OCI-LY7 (cell line): ENCODE measurements at regions not wholly inside any gene's neighbourhood (a gene's known extent, or its start where the extent isn't known, plus 50 kb on each side); places are given as distances from the start of the nearest gene placed in this dataset.

ENCODE experiments used
- BruUV-seq: library from RNA; stranded (reverse); fragments of 400-500 nt; replicated peaks from 2 replicates; lab custom pipeline; 2021; lab: Mats Ljungman, UMichigan
- CTCF ChIA-PET: fragments of 300-600 bp; sonication (Branson Sonifier 250); formaldehyde crosslinking; loops from one replicate; lab custom pipeline; 2022; ENCODE audit warnings: antibody characterized with exemption; ENCODE audit not compliant: unreplicated experiment; lab: Charles Lee
- POLR2A ChIA-PET: fragments of 300-600 bp; sonication (Branson Sonifier 250); formaldehyde crosslinking; loops from one replicate; lab custom pipeline; 2022; ENCODE audit warnings: antibody characterized with exemption; lab: Charles Lee
- DNase-seq: peaks from one replicate; pipeline ENCODE4 v3.0.0-alpha.2; 2015; ENCODE audit warnings: low spot score
- H2AFZ ChIP-seq: fragments of 200-600 bp; sonication (generic), shearing (Covaris generic); 2 replicates; pipeline ENCODE4 v1.6.1; 2014; ENCODE audit warnings: mild to moderate bottlenecking, antibody characterized with exemption, low read length, moderate library complexity
- H3K27ac ChIP-seq: fragments of 200-600 bp; sonication (generic); 2 replicates; pipeline ENCODE4 v1.5.1; 2014; ENCODE audit warnings: mixed run types, low read depth, mild to moderate bottlenecking, moderate library complexity, low read length, inconsistent platforms; ENCODE audit not compliant: poor library complexity, severe bottlenecking
- H3K36me3 ChIP-seq: fragments of 200-600 bp; sonication (generic); 2 replicates; pipeline ENCODE4 v1.6.1; 2014; ENCODE audit warnings: mild to moderate bottlenecking, antibody characterized with exemption, low read length, moderate library complexity, mixed read lengths; ENCODE audit not compliant: insufficient read depth
- H3K4me1 ChIP-seq: fragments of 200-600 bp; sonication (generic); 2 replicates; pipeline ENCODE4 v1.5.1; 2014; ENCODE audit warnings: mild to moderate bottlenecking, low read length; ENCODE audit not compliant: insufficient read depth, poor library complexity, severe bottlenecking
- H3K4me2 ChIP-seq: fragments of 200-600 bp; sonication (generic); 2 replicates; pipeline ENCODE4 v1.6.1; 2014; ENCODE audit warnings: mild to moderate bottlenecking, low read length
- H3K4me3 ChIP-seq: fragments of 200-600 bp; sonication (generic); 2 replicates; pipeline ENCODE4 v1.5.1; 2014; ENCODE audit warnings: mild to moderate bottlenecking, low read depth, low read length; ENCODE audit not compliant: poor library complexity, severe bottlenecking
- H3K79me2 ChIP-seq: fragments of 200-600 bp; sonication (generic); 2 replicates; pipeline ENCODE4 v1.6.1; 2016; ENCODE audit warnings: low read depth, mild to moderate bottlenecking, low read length, moderate library complexity, mixed read lengths; ENCODE audit not compliant: insufficient read depth
- H3K9me2 ChIP-seq: fragments of 200-600 bp; sonication (generic); 2 replicates; pipeline ENCODE4 v1.6.1; 2016; ENCODE audit warnings: mild to moderate bottlenecking, low read length, mixed read lengths; ENCODE audit not compliant: insufficient read depth
- H3K9me3 ChIP-seq: fragments of 200-600 bp; sonication (generic); 2 replicates; pipeline ENCODE4 v1.6.1; 2014; ENCODE audit warnings: mild to moderate bottlenecking, mixed run types, low read length, mixed read lengths
- H4K20me1 ChIP-seq: fragments of 200-600 bp; sonication (generic); 2 replicates; pipeline ENCODE4 v1.6.1; 2014; ENCODE audit warnings: mild to moderate bottlenecking, antibody characterized with exemption, low read length, moderate library complexity, mixed read lengths; ENCODE audit not compliant: insufficient read depth
- CTCF ChIP-seq: fragments of 200-600 bp; sonication (generic); conservative IDR thresholded peaks from 2 replicates; pipeline ENCODE4 v1.5.1; 2014; ENCODE audit warnings: mild to moderate bottlenecking, antibody characterized with exemption, low read length, moderate library complexity, mixed read lengths
- EZH2phosphoT487 ChIP-seq: fragments of 200-600 bp; sonication (generic); IDR thresholded peaks from 2 replicates; pipeline ENCODE4 v1.6.1; 2018; ENCODE audit warnings: low read depth, borderline replicate concordance, mild to moderate bottlenecking, mixed run types, antibody characterized with exemption, low read length, moderate library complexity, mixed read lengths
- intact Hi-C: fragments of 100-400 bp; cut with micrococcal nuclease; formaldehyde crosslinking; loops from one replicate; pipeline ENCODE4 v1.10.0; 2022; ENCODE audit not compliant: unreplicated experiment

GRCh38 chr14:27384124-27384523, 786.3 kb upstream of the NOVA1 start:
- ChIA-PET CTCF (no interaction called here), POLR2A (interaction anchor here (0.6 kb wide), 1 partner anchor 14 kb away, joined by 3 read pairs; no protein-coding TSS in a partner anchor)
- H3K4me1 ChIP-seq: no peaks in the 10 kb centered on the region
- H3K9me2 ChIP-seq: no peaks in the 10 kb centered on the region
- TF ChIP-seq EZH2phosphoT487 (no peak), CTCF (no peak)
- no TSS peak for BruUV-seq
- H3K27ac ChIP-seq: no peak overlapping the region
- peaks cover 15% of the 10 kb centered on the region; the same call in 1 of the 2 replicates for H3K9me3 ChIP-seq
- no peaks in the 10 kb centered on the region for H3K79me2 ChIP-seq
- no peak overlapping the region for H3K4me3 ChIP-seq
- DNase-seq: no peak
- H2AFZ ChIP-seq: no peak overlapping the region
- no peaks in the 10 kb centered on the region for H4K20me1 ChIP-seq
- no peaks in the 10 kb centered on the region for H3K36me3 ChIP-seq
- intact Hi-C loops: no loop called here
- H3K4me2 ChIP-seq: no peak overlapping the region

- Histone ChIP-seq H3K79me2 (no peaks in the 10 kb centered on the region), H2AFZ (no peak overlapping the region), H3K9me3 (peaks cover 14% of the 10 kb centered on the region; the same call in 1 of the 2 replicates), H3K4me2 (no peak overlapping the region), H4K20me1 (no peaks in the 10 kb centered on the region), H3K36me3 (no peaks in the 10 kb centered on the region), H3K4me1 (no peaks in the 10 kb centered on the region), H3K9me2 (no peaks in the 10 kb centered on the region), H3K27ac (no peak overlapping the region), H3K4me3 (no peak overlapping the region)
- intact Hi-C loops: no loop called here
- CTCF ChIA-PET: no interaction called here
- BruUV-seq: no TSS peak
- POLR2A ChIA-PET: no interaction called here
- DNase-seq: no peak
- TF ChIP-seq CTCF (no peak), EZH2phosphoT487 (no peak)
These were observed 788.6 kb upstream of the NOVA1 start for GRCh38 chr14:27386391-27386790.

- no peaks in the 10 kb centered on the region for H4K20me1 ChIP-seq
- TF ChIP-seq EZH2phosphoT487: no peak
- TF ChIP-seq CTCF: no peak
- H3K79me2 ChIP-seq: no peaks in the 10 kb centered on the region
- intact Hi-C loops: no loop called here
- H3K9me3 ChIP-seq: peaks cover 8% of the 10 kb centered on the region; the same call in 1 of the 2 replicates
- no peak overlapping the region for H3K4me2 ChIP-seq
- H3K36me3 ChIP-seq: no peaks in the 10 kb centered on the region
- DNase-seq: no peak
- no peaks in the 10 kb centered on the region for H3K9me2 ChIP-seq
- no peak overlapping the region for H2AFZ ChIP-seq
- CTCF ChIA-PET: no interaction called here
- H3K4me1 ChIP-seq: no peaks in the 10 kb centered on the region
- no peak overlapping the region for H3K27ac ChIP-seq
- POLR2A ChIA-PET: no interaction called here
- no peak overlapping the region for H3K4me3 ChIP-seq
- BruUV-seq: no TSS peak
These were observed 789.6 kb upstream of the NOVA1 start for GRCh38 chr14:27387463-27387862.
